CD4-positive, alpha-beta T cell (primary cell): ENCODE measurements at regions not wholly inside any gene's neighbourhood (a gene's known extent, or its start where the extent isn't known, plus 50 kb on each side); places are given as distances from the start of the nearest gene placed in this dataset.

ENCODE experiments used
- ATAC-seq: fragments of 200-7000 bp; cut with Tn5 transposase; one replicate; pipeline ENCODE4 v1.10.0; 2022; ENCODE audit warnings: mild to moderate bottlenecking; ENCODE audit not compliant: poor library complexity
- CTCF ChIA-PET: fragments of 350-600 bp; sonication (Branson Sonifier 250); formaldehyde crosslinking; loops from one replicate; lab custom pipeline; 2021; ENCODE audit warnings: antibody characterized with exemption, inconsistent platforms; lab: Charles Lee
- POLR2A ChIA-PET: fragments of 350-600 bp; sonication (Branson Sonifier 250); formaldehyde crosslinking; loops from one replicate; lab custom pipeline; 2021; ENCODE audit warnings: antibody characterized with exemption, inconsistent platforms; lab: Charles Lee
- DNase-seq, 14 experiments: peaks; one replicate each; pipeline ENCODE4 v3.0.0-alpha.2; 2013 to 2020; ENCODE audit warnings: mixed read lengths in 2 of 14
- H3K27ac ChIP-seq, 2 donors: one replicate each; pipeline versions ENCODE4 v1.5.1 to v1.7.0; 2013; ENCODE audit warnings: low read length in 2 of 2, low read depth in 1 of 2, mild to moderate bottlenecking in 1 of 2
- H3K27me3 ChIP-seq, 2 experiments: 1 replicate in 1 of 2; 2 replicates in 1 of 2; pipeline versions ENCODE4 v1.6.1 to v1.7.0; 2013; ENCODE audit warnings: low read length in 2 of 2, control low read depth in 1 of 2, mild to moderate bottlenecking in 1 of 2, moderate library complexity in 1 of 2; ENCODE audit not compliant: insufficient read depth in 2 of 2, control insufficient read depth in 1 of 2
- H3K36me3 ChIP-seq: one replicate; pipeline ENCODE4 v1.6.1; 2013; ENCODE audit warnings: low read length, control low read depth; ENCODE audit not compliant: insufficient read depth
- H3K4me1 ChIP-seq: one replicate; pipeline ENCODE4 v1.6.1; 2013; ENCODE audit warnings: low read length, control low read depth; ENCODE audit not compliant: insufficient read depth
- H3K4me3 ChIP-seq: one replicate; pipeline ENCODE4 v1.5.1; 2013; ENCODE audit warnings: mild to moderate bottlenecking, low read length, moderate library complexity
- H3K9me3 ChIP-seq, 2 experiments: 1 replicate in 1 of 2; 2 replicates in 1 of 2; pipeline versions ENCODE4 v1.6.1 to v1.7.0; 2013; ENCODE audit warnings: low read length in 2 of 2, mild to moderate bottlenecking in 2 of 2, control low read depth in 1 of 2, moderate library complexity in 1 of 2; ENCODE audit not compliant: control insufficient read depth in 1 of 2, insufficient read depth in 1 of 2
- H3K27ac Mint-ChIP-seq: one replicate; pipeline ENCODE4 v1.8.0; 2020; ENCODE audit warnings: mixed read lengths
- H3K27me3 Mint-ChIP-seq: one replicate; pipeline ENCODE4 v1.8.0; 2021; ENCODE audit warnings: mixed read lengths
- H3K36me3 Mint-ChIP-seq: one replicate; pipeline ENCODE4 v1.8.0; 2021; ENCODE audit warnings: low read depth, mixed read lengths
- H3K4me1 Mint-ChIP-seq: one replicate; pipeline ENCODE4 v1.8.0; 2021; ENCODE audit warnings: low read depth, mixed read lengths
- H3K4me3 Mint-ChIP-seq: one replicate; pipeline ENCODE4 v1.8.0; 2020; ENCODE audit warnings: mild to moderate bottlenecking, mixed read lengths
- H3K9me3 Mint-ChIP-seq: one replicate; pipeline ENCODE4 v1.8.0; 2020; ENCODE audit warnings: mixed read lengths
- intact Hi-C, 2 experiments: fragments of 100-400 bp; cut with DNase I in 1 of 2; cut with micrococcal nuclease in 1 of 2; formaldehyde crosslinking; loops; one replicate each; pipeline versions ENCODE4 v1.15.1 to v1.9.0; 2023 to 2025; cut with DNase I, micrococcal nuclease
- TF ChIP-seq, protein P1 (sequence below): fragments of 200-600 bp; IDR thresholded peaks from one replicate; pipeline ENCODE4 v1.8.0; 2022; ENCODE audit warnings: antibody characterized with exemption, mild to moderate bottlenecking

DNA sequence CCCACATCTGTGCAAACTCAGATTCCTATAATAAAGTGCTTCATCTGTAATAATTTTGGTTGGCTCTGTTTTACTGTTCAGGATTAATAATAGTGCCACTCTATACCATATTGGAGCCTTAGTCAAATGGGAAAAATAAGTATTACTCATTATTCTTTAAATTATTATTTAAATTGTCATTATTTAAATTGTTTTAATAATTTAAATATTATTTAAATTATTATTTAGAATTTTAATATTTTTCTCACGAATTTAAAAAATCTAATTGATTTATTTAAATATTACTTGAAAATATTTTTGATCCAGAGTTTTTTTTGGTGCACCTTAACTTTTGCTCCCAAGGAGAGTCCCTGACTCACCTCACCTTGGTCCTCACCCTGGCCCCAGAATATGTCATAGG, 245.7 kb upstream of the MDGA2 start:
- intact Hi-C loops = no loop called here
- POLR2A ChIA-PET = interaction anchor here (0.6 kb wide), 1 partner anchor 11 kb away, joined by 3 read pairs; no protein-coding TSS in a partner anchor
- peaks cover under 1% of the 10 kb centered on the region for H3K9me3 Mint-ChIP-seq

DNA sequence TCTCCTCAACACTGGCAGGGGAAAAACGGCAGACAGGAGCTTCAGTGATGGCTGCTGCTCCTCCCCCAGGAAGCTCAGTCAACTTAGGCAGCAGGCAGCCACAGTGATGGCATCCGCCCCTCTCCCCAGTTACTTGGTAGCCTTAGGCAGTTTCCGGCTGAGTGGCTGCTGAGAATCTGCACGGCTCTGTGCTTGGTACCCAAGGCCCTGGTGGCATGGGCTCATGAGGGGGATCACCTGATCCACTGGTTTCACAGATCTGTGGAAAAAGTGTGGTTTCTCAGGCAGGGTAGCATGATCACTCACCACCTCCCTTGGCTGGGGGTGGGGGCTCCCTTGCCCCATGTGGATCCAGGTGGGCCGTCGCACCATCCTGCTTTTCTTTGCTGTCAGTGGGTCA, 244.6 kb upstream of the MDGA2 start:
- intact Hi-C loops = no loop called here
- H3K4me1 Mint-ChIP-seq = no peaks in the 10 kb centered on the region

More for the DNA sequence above, 245.7 kb upstream of the MDGA2 start:
- H3K4me1 ChIP-seq = no peaks in the 10 kb centered on the region
- Mint-ChIP-seq H3K27ac (no peak overlapping the region), H3K4me1 (no peaks in the 10 kb centered on the region), H3K4me3 (no peak overlapping the region), H3K36me3 (no peaks in the 10 kb centered on the region), H3K27me3 (no peaks in the 10 kb centered on the region)
- CTCF ChIA-PET = no interaction called here
- peaks cover 0 to 11% of the 10 kb centered on the region in 2 experiments for H3K9me3 ChIP-seq
- ATAC-seq = no peak
- H3K27me3 ChIP-seq = no peaks in the 10 kb centered on the region
- no peak overlapping the region for H3K4me3 ChIP-seq
- no peak overlapping the region for H3K27ac ChIP-seq
- TF ChIP-seq, protein P1, sequence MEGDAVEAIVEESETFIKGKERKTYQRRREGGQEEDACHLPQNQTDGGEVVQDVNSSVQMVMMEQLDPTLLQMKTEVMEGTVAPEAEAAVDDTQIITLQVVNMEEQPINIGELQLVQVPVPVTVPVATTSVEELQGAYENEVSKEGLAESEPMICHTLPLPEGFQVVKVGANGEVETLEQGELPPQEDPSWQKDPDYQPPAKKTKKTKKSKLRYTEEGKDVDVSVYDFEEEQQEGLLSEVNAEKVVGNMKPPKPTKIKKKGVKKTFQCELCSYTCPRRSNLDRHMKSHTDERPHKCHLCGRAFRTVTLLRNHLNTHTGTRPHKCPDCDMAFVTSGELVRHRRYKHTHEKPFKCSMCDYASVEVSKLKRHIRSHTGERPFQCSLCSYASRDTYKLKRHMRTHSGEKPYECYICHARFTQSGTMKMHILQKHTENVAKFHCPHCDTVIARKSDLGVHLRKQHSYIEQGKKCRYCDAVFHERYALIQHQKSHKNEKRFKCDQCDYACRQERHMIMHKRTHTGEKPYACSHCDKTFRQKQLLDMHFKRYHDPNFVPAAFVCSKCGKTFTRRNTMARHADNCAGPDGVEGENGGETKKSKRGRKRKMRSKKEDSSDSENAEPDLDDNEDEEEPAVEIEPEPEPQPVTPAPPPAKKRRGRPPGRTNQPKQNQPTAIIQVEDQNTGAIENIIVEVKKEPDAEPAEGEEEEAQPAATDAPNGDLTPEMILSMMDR = no peak
- no peaks in the 10 kb centered on the region for H3K36me3 ChIP-seq
- no peak for DNase-seq

DNA sequence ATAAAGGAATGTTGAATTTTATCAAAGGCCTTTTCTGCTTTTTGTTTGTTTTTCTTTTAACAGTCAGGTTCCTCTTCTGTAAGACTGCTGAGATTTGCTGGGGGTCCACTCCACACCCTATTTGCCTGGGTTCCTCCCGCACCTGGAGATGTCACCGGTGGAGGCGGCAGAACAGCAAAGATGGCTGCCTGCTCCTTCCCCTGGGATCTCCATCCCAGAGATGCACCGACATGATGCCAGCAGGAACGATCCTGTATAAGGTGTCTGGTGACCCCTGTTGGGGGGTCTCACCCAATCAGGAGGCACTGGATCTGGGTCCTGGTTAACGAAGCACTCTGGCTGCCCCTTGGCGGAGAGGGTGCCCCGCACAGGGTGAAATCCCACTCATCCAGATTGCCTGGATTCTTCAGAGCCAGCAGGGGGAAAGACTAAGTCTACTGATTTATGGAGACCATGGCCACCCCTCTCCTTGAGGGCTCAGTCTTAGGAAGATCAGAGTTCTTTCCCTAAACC, 244.0 kb upstream of the MDGA2 start:
- Mint-ChIP-seq H3K27ac (no peak overlapping the region), H3K36me3 (no peaks in the 10 kb centered on the region), H3K9me3 (no peaks in the 10 kb centered on the region), H3K4me1 (no peaks in the 10 kb centered on the region), H3K4me3 (no peak overlapping the region), H3K27me3 (no peaks in the 10 kb centered on the region)
- intact Hi-C loops = no loop called here
- peaks cover 0 to 11% of the 10 kb centered on the region in 2 experiments for H3K9me3 ChIP-seq
- ChIA-PET POLR2A (no interaction called here), CTCF (no interaction called here)
- ATAC-seq (no peak), DNase-seq (no peak)
- H3K27ac ChIP-seq = no peak overlapping the region
- no peak overlapping the region for H3K4me3 ChIP-seq
- no peaks in the 10 kb centered on the region for H3K36me3 ChIP-seq
- TF ChIP-seq, protein P1 = no peak
- H3K4me1 ChIP-seq = no peaks in the 10 kb centered on the region
- H3K27me3 ChIP-seq = no peaks in the 10 kb centered on the region

More for the DNA sequence above, 244.6 kb upstream of the MDGA2 start:
- no peak overlapping the region for H3K27ac ChIP-seq
- Mint-ChIP-seq H3K4me3 (no peak overlapping the region), H3K36me3 (no peaks in the 10 kb centered on the region), H3K9me3 (no peaks in the 10 kb centered on the region), H3K27ac (no peak overlapping the region), H3K27me3 (no peaks in the 10 kb centered on the region)
- H3K9me3 ChIP-seq = peaks cover 0 to 11% of the 10 kb centered on the region in 2 experiments
- ChIA-PET POLR2A (no interaction called here), CTCF (no interaction called here)
- TF ChIP-seq, protein P1 = no peak
- no peak for DNase-seq
- no peaks in the 10 kb centered on the region for H3K4me1 ChIP-seq
- H3K36me3 ChIP-seq = no peaks in the 10 kb centered on the region
- H3K4me3 ChIP-seq = no peak overlapping the region
- ATAC-seq = no peak
- no peaks in the 10 kb centered on the region for H3K27me3 ChIP-seq
